ENCODE measurements at regions not wholly inside any gene's neighbourhood (a gene's known extent, or its start where the extent isn't known, plus 50 kb on each side); places are given as distances from the start of the nearest gene placed in this dataset.
A peak's percentile ranks its signal among the peaks of the same experiment; 100 is the strongest.

GRCh38 chr6:166862978-166863530, 93.3 kb downstream of the RNASET2 start:
- no peak for DNase-seq (ENCODE audit: low read depth)
- no peak for TF ChIP-seq CTCF (IDR thresholded peaks at IDR 0.05; ENCODE audit: insufficient read depth, low read depth, low read length, missing control alignments)
- peak overlapping the region; percentile 43 for H3K4me3 ChIP-seq (ENCODE audit: low read depth, low read length)

GRCh38 chr6:166862287-166862977, 93.9 kb downstream of the RNASET2 start:
- H3K4me3 ChIP-seq (ENCODE audit: low read depth, low read length) = peak overlapping the region; percentile 43
- peak; percentile 43 for DNase-seq (ENCODE audit: low read depth)
- TF ChIP-seq CTCF (IDR thresholded peaks at IDR 0.05; ENCODE audit: insufficient read depth, low read depth, low read length, missing control alignments) = peak; percentile 15

GRCh38 chr6:166861961-166862286, 94.4 kb downstream of the RNASET2 start:
- no peak for DNase-seq (ENCODE audit: low read depth)
- peak overlapping the region; percentile 43 for H3K4me3 ChIP-seq (ENCODE audit: low read depth, low read length)

GRCh38 chr6:166861304-166861703, 95.0 kb downstream of the RNASET2 start:
- H3K4me3 ChIP-seq (ENCODE audit: low read depth, low read length) = no peak overlapping the region
- TF ChIP-seq CTCF (IDR thresholded peaks at IDR 0.05; ENCODE audit: insufficient read depth, low read depth, low read length, missing control alignments) = no peak
- DNase-seq (ENCODE audit: low read depth) = no peak

More at GRCh38 chr6:166861961-166862286, 94.4 kb downstream of the RNASET2 start:
- TF ChIP-seq CTCF (IDR thresholded peaks at IDR 0.05; ENCODE audit: insufficient read depth, low read depth, low read length, missing control alignments) = no peak

GRCh38 chr6:166860392-166860791, 96.0 kb downstream of the RNASET2 start:
- H3K4me3 ChIP-seq (ENCODE audit: low read depth, low read length) = no peak overlapping the region
- DNase-seq (ENCODE audit: low read depth) = no peak
- no peak for TF ChIP-seq CTCF (IDR thresholded peaks at IDR 0.05; ENCODE audit: insufficient read depth, low read depth, low read length, missing control alignments)

GRCh38 chr6:166855416-166855815, 100.9 kb downstream of the RNASET2 start:
- DNase-seq (ENCODE audit: low read depth) = no peak
- no peak for TF ChIP-seq CTCF (IDR thresholded peaks at IDR 0.05; ENCODE audit: insufficient read depth, low read depth, low read length, missing control alignments)
- no peak overlapping the region for H3K4me3 ChIP-seq (ENCODE audit: low read depth, low read length)

Data from GM12865 (cell line).